H1 (cell line): ENCODE measurements at regions not wholly inside any gene's neighbourhood (a gene's known extent, or its start where the extent isn't known, plus 50 kb on each side); places are given as distances from the start of the nearest gene placed in this dataset.

Source experiments
- CTCF ChIA-PET: fragments of 300-600 bp; sonication (Branson Sonifier 250); formaldehyde crosslinking; loops from one replicate; lab custom pipeline; 2021; ENCODE audit not compliant: partially characterized antibody; lab: Charles Lee
- POLR2A ChIA-PET: fragments of 300-600 bp; sonication (Branson Sonifier 250); formaldehyde crosslinking; loops from one replicate; lab custom pipeline; 2021; ENCODE audit warnings: inconsistent platforms; ENCODE audit not compliant: partially characterized antibody; lab: Charles Lee
- DNase-seq, 2 experiments: peaks; one replicate each; pipeline versions ENCODE4 v3.0.0 to v3.0.0-alpha.2; 2010 to 2022; ENCODE audit warnings: low spot score in 2 of 2, low read depth in 1 of 2, mixed read lengths in 1 of 2
- FAIRE-seq: peaks from 2 replicates; lab custom pipeline; 2011; peaks lifted over from hg19 to GRCh38; lab: Jason Lieb, UNC
- H2AFZ ChIP-seq: 2 replicates; pipeline ENCODE4 v1.8.1; 2012; ENCODE audit warnings: low read length, inconsistent platforms
- H2AK5ac ChIP-seq: 2 replicates; pipeline ENCODE4 v1.6.1; 2013; ENCODE audit warnings: low read depth, low read length
- H2BK120ac ChIP-seq: replicated peaks from 2 replicates; pipeline ENCODE3; 2013; ENCODE audit warnings: low read depth, low read length, inconsistent platforms
- H2BK12ac ChIP-seq: 2 replicates; pipeline ENCODE4 v1.6.1; 2013; ENCODE audit warnings: low read depth, low read length
- H2BK15ac ChIP-seq: 2 replicates; pipeline ENCODE4 v1.6.1; 2013; ENCODE audit warnings: low read length
- H2BK20ac ChIP-seq: 2 replicates; pipeline ENCODE4 v1.6.1; 2013; ENCODE audit warnings: low read length
- H2BK5ac ChIP-seq: 2 replicates; pipeline ENCODE4 v1.6.1; 2013; ENCODE audit warnings: low read depth, low read length
- H3K14ac ChIP-seq: 2 replicates; pipeline ENCODE4 v1.6.1; 2013; ENCODE audit warnings: inconsistent platforms; ENCODE audit not compliant: insufficient read length
- H3K18ac ChIP-seq: 2 replicates; pipeline ENCODE4 v1.6.1; 2013; ENCODE audit warnings: low read length; ENCODE audit errors: extremely low read depth
- H3K23ac ChIP-seq: 2 replicates; pipeline ENCODE4 v1.6.1; 2013; ENCODE audit warnings: inconsistent platforms; ENCODE audit not compliant: insufficient read length
- H3K23me2 ChIP-seq: 2 replicates; pipeline ENCODE4 v1.6.1; 2013; ENCODE audit warnings: low read depth, low read length
- H3K27ac ChIP-seq: 2 replicates; pipeline ENCODE4 v1.6.1; 2011; ENCODE audit warnings: low read depth, low read length, inconsistent platforms
- H3K27me3 ChIP-seq, 4 experiments: replicated peaks in 1 of 4; 1 replicate in 1 of 4; 2 replicates in 3 of 4; pipeline versions ENCODE4 v1.6.1 to v1.8.1; 2011 to 2013; ENCODE audit warnings: low read length in 3 of 4, mild to moderate bottlenecking in 3 of 4, inconsistent platforms in 2 of 4, mixed read lengths in 2 of 4, moderate library complexity in 1 of 4; ENCODE audit not compliant: control insufficient read depth in 3 of 4, insufficient read depth in 3 of 4; ENCODE audit errors: extremely low read depth in 1 of 4
- H3K36me3 ChIP-seq, 4 experiments: 2 replicates each; pipeline versions ENCODE4 v1.6.1 to v1.8.1; 2011 to 2013; ENCODE audit warnings: mild to moderate bottlenecking in 4 of 4, low read length in 3 of 4, moderate library complexity in 2 of 4, control low read depth in 1 of 4, inconsistent platforms in 1 of 4; ENCODE audit not compliant: insufficient read depth in 4 of 4, control insufficient read depth in 2 of 4
- H3K4ac ChIP-seq: replicated peaks from 2 replicates; pipeline ENCODE3; 2013; ENCODE audit warnings: low read length, low read depth, mixed read lengths, inconsistent platforms; ENCODE audit not compliant: insufficient read length
- H3K4me1 ChIP-seq, 4 experiments: replicated peaks in 1 of 4; 1 replicate in 1 of 4; 2 replicates in 3 of 4; pipeline versions ENCODE4 v1.6.1 to v1.8.1; 2011 to 2013; ENCODE audit warnings: low read length in 3 of 4, inconsistent platforms in 2 of 4, mixed read lengths in 1 of 4; ENCODE audit not compliant: insufficient read depth in 4 of 4, control insufficient read depth in 3 of 4
- H3K4me2 ChIP-seq, 2 experiments: 2 replicates each; pipeline versions ENCODE4 v1.6.1 to v1.8.1; 2011 to 2013; ENCODE audit warnings: low read depth in 2 of 2, low read length in 2 of 2, control low read depth in 1 of 2, inconsistent platforms in 1 of 2, mild to moderate bottlenecking in 1 of 2; ENCODE audit not compliant: insufficient read depth in 1 of 2
- H3K4me3 ChIP-seq, 4 experiments: fragments of 200-600, 300-600 bp in 1 of 4; sonication (generic), shearing (Covaris generic), sonication (Bioruptor Twin) in 1 of 4; 2 replicates each; pipeline versions ENCODE4 v1.5.1 to v1.8.1; 2011 to 2016; ENCODE audit warnings: low read length in 4 of 4, low read depth in 3 of 4, control low read depth in 2 of 4, inconsistent platforms in 2 of 4, mild to moderate bottlenecking in 2 of 4, mixed read lengths in 1 of 4, moderate library complexity in 1 of 4; ENCODE audit not compliant: insufficient read depth in 2 of 4; ENCODE audit errors: extremely low read depth in 1 of 4
- H3K56ac ChIP-seq: replicated peaks from 2 replicates; pipeline ENCODE3; 2013; ENCODE audit warnings: low read depth, mild to moderate bottlenecking, mixed read lengths, low read length, inconsistent platforms; ENCODE audit not compliant: insufficient read length
- H3K79me1 ChIP-seq: 2 replicates; pipeline ENCODE4 v1.6.1; 2013; ENCODE audit warnings: low read depth, low read length, control low read depth
- H3K79me2 ChIP-seq, 2 experiments: 2 replicates each; pipeline versions ENCODE4 v1.6.1 to v1.8.1; 2012 to 2013; ENCODE audit warnings: low read length in 2 of 2, mild to moderate bottlenecking in 2 of 2, inconsistent platforms in 1 of 2; ENCODE audit not compliant: insufficient read depth in 2 of 2, control insufficient read depth in 1 of 2
- H3K9ac ChIP-seq, 4 experiments: replicated peaks in 1 of 4; 1 replicate in 1 of 4; 2 replicates in 3 of 4; pipeline versions ENCODE4 v1.6.1 to v1.8.1; 2011 to 2013; ENCODE audit warnings: low read depth in 3 of 4, low read length in 3 of 4, control low read depth in 2 of 4, mild to moderate bottlenecking in 2 of 4, moderate library complexity in 2 of 4, inconsistent platforms in 1 of 4; ENCODE audit errors: extremely low read depth in 1 of 4
- H3K9me3 ChIP-seq, 2 experiments: 2 replicates each; pipeline versions ENCODE4 v1.6.1 to v1.8.1; 2012 to 2013; ENCODE audit warnings: mild to moderate bottlenecking in 2 of 2, moderate library complexity in 2 of 2, control low read depth in 1 of 2, inconsistent platforms in 1 of 2, low read depth in 1 of 2, low read length in 1 of 2, mixed read lengths in 1 of 2; ENCODE audit not compliant: insufficient read depth in 2 of 2
- H4K20me1 ChIP-seq, 2 experiments: replicated peaks in 1 of 2; 2 replicates each; pipeline versions ENCODE3 to v1.8.1; 2011 to 2013; ENCODE audit warnings: inconsistent platforms in 2 of 2, low read length in 2 of 2, mild to moderate bottlenecking in 1 of 2; ENCODE audit not compliant: insufficient read depth in 2 of 2, control insufficient read depth in 1 of 2
- H4K5ac ChIP-seq: 2 replicates; pipeline ENCODE4 v1.6.1; 2013; ENCODE audit warnings: low read length, low read depth, mixed read lengths, inconsistent platforms; ENCODE audit not compliant: insufficient read length
- H4K8ac ChIP-seq: 2 replicates; pipeline ENCODE4 v1.8.0; 2013; ENCODE audit warnings: mild to moderate bottlenecking, moderate library complexity, low read length, inconsistent platforms; ENCODE audit not compliant: insufficient read depth; ENCODE audit errors: extremely low read depth
- H4K91ac ChIP-seq: replicated peaks from 2 replicates; pipeline ENCODE3; 2013; ENCODE audit warnings: low read length, mixed read lengths, inconsistent platforms; ENCODE audit not compliant: insufficient read length
- ASH2L ChIP-seq: fragments of 200-600, 300-600 bp; sonication (generic); IDR thresholded peaks from one replicate; pipeline ENCODE4 v1.7.1; 2017; ENCODE audit warnings: low read length
- BACH1 ChIP-seq: IDR thresholded peaks from 2 replicates; pipeline ENCODE4 v1.6.1; 2012; ENCODE audit warnings: low read length, improper control_type of control experiment
- E2F6 ChIP-seq: IDR thresholded peaks from 2 replicates; pipeline ENCODE4 v1.6.1; 2012; ENCODE audit warnings: inconsistent platforms
- FOSL1 ChIP-seq: IDR thresholded peaks from 2 replicates; pipeline ENCODE4 v1.6.1; 2011; ENCODE audit warnings: mild to moderate bottlenecking, low read depth, low read length, moderate library complexity; ENCODE audit not compliant: insufficient read depth
- GABPA ChIP-seq: IDR thresholded peaks from 2 replicates; pipeline ENCODE4 v1.6.1; 2011; ENCODE audit warnings: mild to moderate bottlenecking, low read length, moderate library complexity, borderline replicate concordance; ENCODE audit not compliant: insufficient read depth
- GTF2F1 ChIP-seq: IDR thresholded peaks from 2 replicates; pipeline ENCODE4 v1.6.1; 2012; ENCODE audit warnings: low read depth, low read length, improper control_type of control experiment, borderline replicate concordance
- HDAC2 ChIP-seq, 2 experiments: fragments of 300-600 bp in 1 of 2; sonication (generic) in 1 of 2; IDR thresholded peaks; 2 replicates each; pipeline ENCODE4 v1.6.1; 2011 to 2012; ENCODE audit warnings: low read depth in 2 of 2, low read length in 2 of 2, mild to moderate bottlenecking in 2 of 2, moderate library complexity in 2 of 2, borderline replicate concordance in 1 of 2, inconsistent platforms in 1 of 2
- MAX ChIP-seq: IDR thresholded peaks from 2 replicates; pipeline ENCODE4 v1.6.1; 2012; ENCODE audit warnings: inconsistent platforms
- NRF1 ChIP-seq: IDR thresholded peaks from 2 replicates; pipeline ENCODE4 v1.6.1; 2011; ENCODE audit warnings: mild to moderate bottlenecking, low read depth, low read length, improper control_type of control experiment
- RBBP5 ChIP-seq: IDR thresholded peaks from 2 replicates; pipeline ENCODE4 v1.7.1; 2012; ENCODE audit warnings: low read depth, mild to moderate bottlenecking, inconsistent platforms, low read length, moderate library complexity, borderline replicate concordance
- SIX5 ChIP-seq: IDR thresholded peaks from 2 replicates; pipeline ENCODE4 v1.6.1; 2011; ENCODE audit warnings: mild to moderate bottlenecking, low read depth, low read length
- SP2 ChIP-seq: IDR thresholded peaks from 2 replicates; pipeline ENCODE4 v1.6.1; 2012; ENCODE audit warnings: mild to moderate bottlenecking, low read length, inconsistent platforms
- SRF ChIP-seq: IDR thresholded peaks from 2 replicates; pipeline ENCODE4 v1.6.1; 2011; ENCODE audit warnings: mild to moderate bottlenecking, low read depth, low read length, moderate library complexity
- TBP ChIP-seq: IDR thresholded peaks from 2 replicates; pipeline ENCODE4 v1.6.1; 2011; ENCODE audit warnings: low read depth, low read length, improper control_type of control experiment
- WGBS, 2 experiments: shearing (Covaris generic) in 1 of 2; methylation state at CpG; one replicate each; pipeline versions ENCODE4 v1.1.6 to v1.1.7; 2013 to 2015; ENCODE audit warnings: low lambda C conversion rate in 2 of 2, mixed read lengths in 2 of 2, inconsistent platforms in 1 of 2, low coverage in 1 of 2, missing lambda C conversion rate in 1 of 2; ENCODE audit not compliant: insufficient replicate concordance in 2 of 2, insufficient coverage in 1 of 2, insufficient read length in 1 of 2; ENCODE audit errors: extremely low coverage in 1 of 2, missing lambda C conversion rate in 1 of 2; 5-methylcytosine and 5-hydroxymethylcytosine counted together

- Histone ChIP-seq H2BK15ac (no peak overlapping the region), H2BK12ac (no peak overlapping the region), H3K36me3 (no peaks in the 10 kb centered on the region), H4K8ac (peak overlapping the region; percentile 71), H3K9me3 (no peaks in the 10 kb centered on the region), H3K9ac (no peak overlapping the region), H4K5ac (no peak overlapping the region), H3K27me3 (no peaks in the 10 kb centered on the region), H3K4me3 (no peak overlapping the region), H2BK5ac (no peak overlapping the region; the same call in 1 of the 2 replicates), H4K91ac (no peak overlapping the region), H3K18ac (no peak overlapping the region), H3K79me2 (no peaks in the 10 kb centered on the region), H2BK120ac (no peak overlapping the region), H3K27ac (no peak overlapping the region), H2AK5ac (no peak overlapping the region), H3K4me1 (no peaks in the 10 kb centered on the region), H3K4ac (no peak overlapping the region), H3K23me2 (no peaks in the 10 kb centered on the region), H2AFZ (no peak overlapping the region), H3K56ac (no peak overlapping the region), H4K20me1 (no peaks in the 10 kb centered on the region), H3K4me2 (no peak overlapping the region), H3K23ac (no peak overlapping the region), H3K79me1 (no peaks in the 10 kb centered on the region), H2BK20ac (no peak overlapping the region), H3K14ac (no peak overlapping the region)
- no peak for FAIRE-seq
- 94% methylated on average over 5 of the region's 5 CpGs; no CpG with 5 or more reads in 1 of the 2 experiments for WGBS, 2 experiments
- POLR2A ChIA-PET, result interaction anchor here (0.7 kb wide), 1 partner anchor 35 kb away, joined by 3 read pairs; no protein-coding TSS in a partner anchor
- CTCF ChIA-PET, result no interaction called here
- no peak for DNase-seq
- TF ChIP-seq MAX (no peak), GABPA (no peak), HDAC2 (IDR thresholded peaks at IDR 0.05; ENCODE audit: borderline replicate concordance in 1 of 2, low read depth in 2 of 2, low read length in 2 of 2) (no peak), BACH1 (no peak), GTF2F1 (no peak), FOSL1 (no peak), SRF (no peak), ASH2L (no peak), NRF1 (no peak), TBP (no peak), E2F6 (no peak), RBBP5 (no peak), SP2 (no peak), SIX5 (no peak)
Measured at GRCh38 chr2:83851066-83851465, 608.0 kb downstream of the SUCLG1 start.
